B cell (primary cell): ENCODE measurements at regions not wholly inside any gene's neighbourhood (a gene's known extent, or its start where the extent isn't known, plus 50 kb on each side); places are given as distances from the start of the nearest gene placed in this dataset.

Source experiments
- ATAC-seq: fragments of 200-7000 bp; cut with Tn5 transposase; one replicate; pipeline ENCODE4 v1.10.0; 2021; ENCODE audit warnings: low read depth, mild to moderate bottlenecking, moderate number of reproducible peaks, moderate library complexity
- CTCF ChIA-PET: fragments of 350-600 bp; sonication (Branson Sonifier 250); formaldehyde crosslinking; loops from one replicate; lab custom pipeline; 2021; ENCODE audit warnings: antibody characterized with exemption, inconsistent platforms; lab: Charles Lee
- POLR2A ChIA-PET: fragments of 350-600 bp; sonication (Branson Sonifier 250); formaldehyde crosslinking; loops from one replicate; lab custom pipeline; 2021; ENCODE audit warnings: antibody characterized with exemption; lab: Charles Lee
- DNase-seq: peaks from one replicate; pipeline ENCODE4 v3.0.0; 2013
- H2AFZ ChIP-seq: 2 replicates; pipeline ENCODE4 v1.6.1; 2012; ENCODE audit warnings: mild to moderate bottlenecking, low read depth, low read length; ENCODE audit not compliant: insufficient read depth, poor library complexity, severe bottlenecking
- H3K27ac ChIP-seq, 2 donors: 1 replicate in 1 of 2; 2 replicates in 1 of 2; pipeline ENCODE4 v1.5.1; 2012 to 2013; ENCODE audit warnings: low read length in 2 of 2, mild to moderate bottlenecking in 2 of 2, moderate library complexity in 1 of 2
- H3K27me3 ChIP-seq, 4 experiments: fragments of 200-600 bp in 1 of 4; sonication (generic) in 1 of 4; replicated peaks in 1 of 4; 1 replicate in 2 of 4; 2 replicates in 2 of 4; pipeline versions ENCODE4 v1.6.1 to v1.7.0; 2013 to 2016; ENCODE audit warnings: low read length in 3 of 4, mild to moderate bottlenecking in 2 of 4, mixed read lengths in 1 of 4, moderate library complexity in 1 of 4; ENCODE audit not compliant: insufficient read depth in 4 of 4, control insufficient read depth in 3 of 4; ENCODE audit errors: control extremely low read depth in 1 of 4
- H3K36me3 ChIP-seq, 2 experiments: replicated peaks in 1 of 2; 1 replicate in 1 of 2; 2 replicates in 1 of 2; pipeline versions ENCODE4 v1.6.1 to v1.7.1; 2013; ENCODE audit warnings: low read length in 1 of 2; ENCODE audit not compliant: insufficient read depth in 2 of 2, control insufficient read depth in 1 of 2; ENCODE audit errors: control extremely low read depth in 1 of 2, extremely low read depth in 1 of 2
- H3K4me1 ChIP-seq, 2 donors: fragments of 200-600 bp in 1 of 2; sonication (generic) in 1 of 2; 1 replicate in 1 of 2; 2 replicates in 1 of 2; pipeline versions ENCODE4 v1.5.1 to v1.6.1; 2013 to 2017; ENCODE audit warnings: low read length in 2 of 2; ENCODE audit not compliant: control insufficient read depth in 2 of 2, insufficient read depth in 2 of 2
- H3K4me2 ChIP-seq: replicated peaks from 2 replicates; pipeline ENCODE3; 2012; ENCODE audit warnings: mild to moderate bottlenecking, low read depth, low read length; ENCODE audit not compliant: poor library complexity, severe bottlenecking
- H3K4me3 ChIP-seq, 5 experiments: fragments of 200-600 bp in 1 of 5; sonication (generic) in 1 of 5; 1 replicate in 3 of 5; 2 replicates in 2 of 5; pipeline versions ENCODE4 v1.5.1 to v1.7.0; 2011 to 2016; ENCODE audit warnings: low read length in 4 of 5, mild to moderate bottlenecking in 4 of 5, low read depth in 2 of 5, control low read depth in 1 of 5, moderate library complexity in 1 of 5; ENCODE audit not compliant: insufficient read depth in 1 of 5; ENCODE audit errors: control extremely low read depth in 1 of 5, extremely low read depth in 1 of 5
- H3K79me2 ChIP-seq: fragments of 200-600 bp; sonication (generic); one replicate; pipeline ENCODE4 v1.6.0; 2016; ENCODE audit warnings: low read length; ENCODE audit not compliant: control insufficient read depth, insufficient read depth
- H3K9ac ChIP-seq: fragments of 200-600 bp; sonication (generic); 2 replicates; pipeline ENCODE4 v1.6.1; 2017; ENCODE audit warnings: mild to moderate bottlenecking, low read length, moderate library complexity
- H3K9me3 ChIP-seq, 3 donors: one replicate each; pipeline versions ENCODE4 v1.6.1 to v1.7.1; 2013; ENCODE audit warnings: low read length in 2 of 3; ENCODE audit not compliant: control insufficient read depth in 2 of 3, insufficient read depth in 1 of 3; ENCODE audit errors: control extremely low read depth in 1 of 3
- H4K20me1 ChIP-seq: 2 replicates; pipeline ENCODE4 v1.6.0; 2012; ENCODE audit warnings: mild to moderate bottlenecking, low read length; ENCODE audit not compliant: insufficient read depth, control insufficient read depth, poor library complexity, severe bottlenecking
- H3K27ac Mint-ChIP-seq: one replicate; pipeline ENCODE4 v1.8.0; 2021; ENCODE audit warnings: mixed read lengths
- H3K27me3 Mint-ChIP-seq: one replicate; pipeline ENCODE4 v1.8.0; 2021; ENCODE audit warnings: mixed read lengths
- H3K4me1 Mint-ChIP-seq: one replicate; pipeline ENCODE4 v1.8.0; 2021; ENCODE audit warnings: mixed read lengths
- H3K4me3 Mint-ChIP-seq: one replicate; pipeline ENCODE4 v1.8.0; 2021; ENCODE audit warnings: mixed read lengths
- H3K9me3 Mint-ChIP-seq: one replicate; pipeline ENCODE4 v1.8.0; 2022; ENCODE audit warnings: mixed read lengths; ENCODE audit not compliant: insufficient read depth
- CTCF ChIP-seq: fragments of 200-600 bp; IDR thresholded peaks from one replicate; pipeline ENCODE4 v1.8.0; 2022; ENCODE audit warnings: antibody characterized with exemption, mild to moderate bottlenecking
- EZH2 ChIP-seq: IDR thresholded peaks from 2 replicates; pipeline ENCODE4 v1.6.1; 2012; ENCODE audit warnings: borderline replicate concordance, low read depth, mild to moderate bottlenecking, moderate library complexity, low read length; ENCODE audit not compliant: insufficient read depth, poor library complexity, severe bottlenecking
- WGBS: methylation state at CpG from one replicate; pipeline ENCODE4 v1.1.5; 2013; ENCODE audit warnings: missing lambda C conversion rate; ENCODE audit not compliant: insufficient coverage; 5-methylcytosine and 5-hydroxymethylcytosine counted together
- intact Hi-C: fragments of 100-400 bp; cut with micrococcal nuclease; formaldehyde crosslinking; loops from one replicate; pipeline ENCODE4 v1.10.0; 2022

GRCh38 chr21:20667931-20668330 lies 330.3 kb upstream of the NCAM2 start:
- 100% methylated on average over 1 of the region's 2 CpGs for WGBS
- peaks cover 0 to 4% (median under 1%) of the 10 kb centered on the region in 3 donors for H3K9me3 ChIP-seq
- no peak for ATAC-seq
- Mint-ChIP-seq H3K4me1 (no peaks in the 10 kb centered on the region), H3K27ac (no peak overlapping the region), H3K9me3 (peaks cover 8% of the 10 kb centered on the region), H3K4me3 (no peak overlapping the region), H3K27me3 (no peaks in the 10 kb centered on the region)
- H3K4me3 ChIP-seq, result no peak overlapping the region
- H3K27ac ChIP-seq, result no peak overlapping the region
- H3K4me1 ChIP-seq, result no peaks in the 10 kb centered on the region
- no peaks in the 10 kb centered on the region for H3K79me2 ChIP-seq
- no peak for DNase-seq
- H3K4me2 ChIP-seq, result no peak overlapping the region
- no peak overlapping the region for H3K9ac ChIP-seq
- TF ChIP-seq CTCF (no peak), EZH2 (no peak)
- H3K27me3 ChIP-seq, result no peaks in the 10 kb centered on the region
- no peak overlapping the region for H2AFZ ChIP-seq
- H4K20me1 ChIP-seq, result no peaks in the 10 kb centered on the region
- CTCF ChIA-PET, result no interaction called here
- intact Hi-C loops, result no loop called here
- POLR2A ChIA-PET, result no interaction called here
- H3K36me3 ChIP-seq, result no peaks in the 10 kb centered on the region

GRCh38 chr21:20685475-20685874 lies 312.7 kb upstream of the NCAM2 start:
- no peaks in the 10 kb centered on the region for H3K27me3 ChIP-seq
- no peak overlapping the region for H3K9ac ChIP-seq
- H3K4me3 ChIP-seq, result no peak overlapping the region
- intact Hi-C loops, result no loop called here
- peaks cover 2 to 6% (median 2%) of the 10 kb centered on the region in 3 donors for H3K9me3 ChIP-seq
- H3K4me1 ChIP-seq, result no peaks in the 10 kb centered on the region
- H3K4me2 ChIP-seq, result no peak overlapping the region
- H3K27ac ChIP-seq, result no peak overlapping the region
- ATAC-seq (no peak), DNase-seq (no peak)
- no peaks in the 10 kb centered on the region for H4K20me1 ChIP-seq
- Mint-ChIP-seq H3K27ac (no peak overlapping the region), H3K4me1 (no peaks in the 10 kb centered on the region), H3K9me3 (peaks cover 3% of the 10 kb centered on the region), H3K4me3 (no peak overlapping the region), H3K27me3 (no peaks in the 10 kb centered on the region)
- ChIA-PET CTCF (no interaction called here), POLR2A (no interaction called here)
- H2AFZ ChIP-seq, result no peak overlapping the region
- TF ChIP-seq EZH2 (no peak), CTCF (no peak)
- no CpG with 5 or more reads among the region's 1 CpG for WGBS
- no peaks in the 10 kb centered on the region for H3K36me3 ChIP-seq
- H3K79me2 ChIP-seq, result no peaks in the 10 kb centered on the region
